ELF-1 (cell line): ENCODE measurements at regions not wholly inside any gene's neighbourhood (a gene's known extent, or its start where the extent isn't known, plus 50 kb on each side); places are given as distances from the start of the nearest gene placed in this dataset.
A peak's percentile ranks its signal among the peaks of the same experiment; 100 is the strongest.

Experiments
- DNase-seq: peaks from one replicate; pipeline ENCODE4 v3.0.0-alpha.2; 2016; ENCODE audit warnings: low read depth, low spot score

DNA sequence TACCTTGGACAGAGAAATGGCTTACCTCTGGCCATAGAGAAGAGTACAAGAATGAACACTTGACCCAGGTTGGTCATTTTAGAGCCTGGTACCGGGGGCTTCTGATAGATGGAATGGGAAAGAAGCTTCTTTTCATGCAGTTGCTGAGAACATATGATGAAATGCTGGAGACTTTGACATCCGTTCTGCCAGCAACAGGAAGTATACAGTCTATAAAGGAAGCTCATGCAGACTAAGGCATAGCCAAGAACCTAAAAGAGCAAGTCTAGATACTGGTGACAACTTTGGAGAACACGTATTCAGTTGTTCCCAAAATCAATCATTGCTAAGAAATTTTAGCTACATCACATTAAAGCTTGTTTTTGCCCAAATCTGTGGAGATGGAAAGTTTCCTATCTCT is 894.6 kb downstream of the METTL15 start:
- no peak for DNase-seq

DNA sequence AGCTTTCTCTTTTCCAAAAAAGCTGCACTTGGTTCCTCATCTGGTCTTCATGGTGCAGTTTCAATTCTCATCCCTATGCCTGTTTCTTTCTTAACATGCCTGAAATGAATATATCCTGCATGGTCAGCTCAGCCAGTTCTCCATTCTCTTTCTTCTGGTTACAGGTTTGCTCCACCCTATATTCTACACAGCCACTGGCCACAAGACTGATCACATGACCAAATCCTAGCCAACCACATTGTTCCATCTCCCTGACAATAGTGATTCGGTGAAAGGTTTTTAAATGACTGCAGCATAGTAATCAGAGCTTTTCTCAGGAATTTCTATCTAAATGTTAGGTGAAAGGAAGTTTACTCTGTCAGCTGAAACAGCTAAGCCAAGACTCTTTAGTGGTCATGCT is 891.4 kb downstream of the METTL15 start:
- DNase-seq, result no peak

DNA sequence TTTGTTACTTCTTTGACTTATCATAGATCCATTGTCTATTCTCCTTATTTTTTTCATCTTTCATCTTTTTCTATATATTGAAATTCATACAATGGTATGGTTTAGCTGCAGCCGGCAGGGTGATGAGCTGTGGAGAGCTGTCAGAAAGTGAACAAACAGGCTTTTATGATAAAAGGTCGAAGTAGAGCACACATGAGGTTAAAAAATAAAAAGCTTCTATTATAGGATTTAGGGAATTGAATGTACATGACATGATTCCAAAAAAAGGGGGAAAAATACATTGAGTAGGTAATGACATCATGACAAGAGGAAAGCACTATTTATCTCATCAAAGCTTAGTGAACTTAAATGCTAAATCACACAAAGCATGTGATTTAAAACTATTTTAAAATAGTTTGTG is 884.8 kb downstream of the METTL15 start:
- DNase-seq, result no peak

DNA sequence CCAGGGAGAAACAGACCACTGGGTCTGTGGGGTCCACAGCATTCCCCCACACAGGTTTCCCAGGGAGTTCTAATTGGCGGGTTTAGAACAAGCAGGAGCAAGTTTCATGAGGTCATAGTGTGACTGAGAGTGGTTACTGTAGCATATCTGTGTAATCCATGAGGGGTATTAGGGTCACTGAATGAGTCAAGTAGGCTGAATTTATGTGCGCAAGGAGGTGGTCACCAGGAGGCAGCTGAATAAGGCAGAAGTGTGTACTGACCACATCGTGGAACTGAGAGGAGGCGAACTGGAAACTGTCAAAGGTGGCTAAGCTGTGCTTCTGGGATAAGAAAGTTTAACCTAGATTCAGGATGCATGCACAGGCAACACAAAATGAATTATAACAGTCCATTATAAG is 876.0 kb downstream of the METTL15 start:
- DNase-seq, result no peak

- no peak for DNase-seq
These were observed 875.6 kb downstream of the METTL15 start for GRCh38 chr11:28983780-28984179.

- no peak for DNase-seq
These were observed 873.2 kb downstream of the METTL15 start for GRCh38 chr11:28981381-28981780.

DNA sequence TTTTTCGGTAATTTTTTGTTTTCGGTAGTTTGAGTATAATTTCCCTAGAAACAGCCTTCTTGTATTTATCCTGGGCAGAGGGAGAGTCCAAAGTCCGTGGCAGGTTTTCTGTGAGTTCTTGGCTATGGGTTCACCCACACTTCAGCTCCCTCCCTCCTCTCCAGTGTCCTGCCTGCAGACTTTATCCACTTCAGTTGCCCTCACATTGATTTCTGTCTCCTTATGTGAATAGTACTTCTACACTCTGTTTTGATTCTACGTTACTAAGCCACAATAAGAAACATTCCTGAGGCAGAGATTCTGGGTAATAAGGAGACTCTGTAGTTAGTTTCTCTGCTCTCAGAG is 868.6 kb downstream of the METTL15 start:
- DNase-seq, result no peak

DNA sequence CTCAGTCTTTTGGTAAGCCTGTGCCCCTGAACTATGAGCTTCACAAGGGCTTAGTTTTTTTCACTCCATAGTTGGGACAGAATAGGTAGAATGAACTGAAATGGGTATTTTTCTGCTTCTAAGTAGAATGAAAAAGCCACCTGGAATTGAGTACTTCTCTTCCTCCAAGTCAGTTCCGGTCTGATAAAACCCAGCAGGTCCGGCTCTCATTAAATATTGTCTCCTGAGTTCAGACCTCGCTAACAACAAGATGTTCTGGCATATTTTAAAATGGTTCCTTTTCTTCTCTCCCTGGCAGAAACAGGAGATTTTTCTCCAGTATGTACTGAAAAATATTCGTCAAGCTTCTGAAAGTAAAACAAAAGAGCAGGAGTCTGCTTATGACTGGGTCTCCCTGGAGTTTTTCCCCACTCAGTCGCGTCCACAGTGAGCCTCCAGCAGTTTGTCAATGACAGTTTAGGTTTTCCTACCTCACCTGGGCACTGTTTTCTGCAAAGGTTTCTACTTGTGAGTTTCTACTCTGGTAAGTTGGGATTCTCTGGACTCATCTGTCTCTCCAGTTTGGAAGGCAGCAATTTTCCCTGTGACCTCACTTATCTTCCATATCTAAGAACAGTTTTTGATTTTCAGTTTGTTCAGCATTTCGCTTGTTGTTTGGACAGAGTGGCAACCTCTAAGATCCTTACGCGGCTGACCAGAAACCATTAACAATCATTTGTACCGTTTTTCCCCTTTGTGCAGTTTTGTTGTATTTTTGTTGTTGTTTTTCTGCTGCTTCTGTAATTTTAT is 868.0 kb downstream of the METTL15 start:
- no peak for DNase-seq

DNA sequence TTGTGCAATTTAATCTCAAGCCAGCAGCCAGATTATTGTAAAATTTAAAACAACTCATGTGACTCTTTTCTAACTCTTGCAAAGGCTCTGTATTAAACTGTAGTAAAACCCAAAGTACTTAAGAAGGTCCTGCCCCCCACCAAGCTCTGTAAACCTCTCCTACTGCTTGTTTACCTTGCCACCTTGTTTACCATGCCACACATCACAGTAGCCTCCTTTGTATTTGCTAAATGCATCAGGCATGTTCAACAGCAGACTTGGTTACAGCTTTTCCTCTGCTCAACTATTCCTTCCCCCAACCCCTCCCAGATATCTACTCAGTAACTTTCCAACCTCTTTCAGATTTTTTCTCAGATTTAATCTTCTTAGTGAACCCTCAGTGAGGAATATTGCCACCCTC is 861.6 kb downstream of the METTL15 start:
- no peak for DNase-seq

DNA sequence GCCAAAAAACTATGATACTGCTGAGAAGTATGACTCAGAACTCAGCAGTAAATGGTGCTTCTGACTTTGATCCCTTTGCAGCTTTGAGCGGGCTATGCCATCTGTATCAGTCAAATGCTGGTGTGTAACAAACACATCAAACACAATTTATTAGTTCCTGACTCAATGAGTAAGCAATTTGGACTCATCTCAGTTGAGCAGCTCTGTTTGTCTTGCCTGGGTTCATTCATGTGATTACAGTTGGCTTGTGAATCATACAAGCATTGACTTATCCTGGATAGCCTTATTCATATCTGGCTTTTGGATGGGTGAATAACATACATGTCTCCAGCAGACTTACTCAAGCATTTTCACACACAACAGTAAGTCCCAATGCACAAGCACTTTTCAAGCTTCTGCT is 858.8 kb downstream of the METTL15 start:
- no peak for DNase-seq

GRCh38 chr11:28965819-28966218 is 857.6 kb downstream of the METTL15 start:
- DNase-seq, result no peak

- DNase-seq, result no peak
These were observed 856.6 kb downstream of the METTL15 start for GRCh38 chr11:28964811-28965210.

DNA sequence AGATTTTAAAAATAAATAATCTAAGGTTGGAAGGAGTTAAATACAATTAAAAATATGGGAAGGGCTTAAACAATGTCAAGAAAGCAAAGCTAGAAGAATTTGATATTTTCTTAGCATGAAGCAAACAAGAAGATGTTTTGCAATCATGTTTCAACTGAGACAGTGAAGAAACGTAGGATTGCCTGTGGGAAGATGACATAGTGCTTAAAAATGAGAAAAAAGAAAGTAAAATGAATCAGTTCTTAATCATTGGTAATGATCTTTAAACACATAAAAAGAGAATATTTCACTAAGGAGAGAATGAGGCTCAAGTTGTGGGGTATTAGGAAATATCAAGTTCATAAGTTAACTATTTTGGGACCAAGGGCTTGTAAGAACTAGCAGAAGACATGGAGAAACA is 855.0 kb downstream of the METTL15 start:
- DNase-seq, result no peak

DNA sequence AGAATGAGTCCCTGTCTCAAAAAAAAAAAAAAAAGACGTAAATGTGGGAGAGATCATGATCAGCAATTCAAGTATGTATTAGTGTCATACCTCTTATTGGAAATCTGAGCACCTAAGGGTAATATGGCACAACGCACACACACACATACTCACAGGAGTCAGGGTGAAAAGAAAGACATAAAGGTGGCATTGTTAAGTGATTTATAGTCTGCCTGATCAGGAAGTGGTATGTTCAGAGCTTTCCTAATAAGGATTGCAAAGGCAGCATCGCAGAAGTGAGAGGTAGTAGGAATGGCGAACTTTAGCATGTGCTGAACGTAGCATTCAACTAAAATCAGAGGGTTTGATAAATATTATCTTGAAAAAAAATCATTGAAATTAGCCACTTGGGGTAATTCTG is 854.3 kb downstream of the METTL15 start:
- DNase-seq, result no peak

DNA sequence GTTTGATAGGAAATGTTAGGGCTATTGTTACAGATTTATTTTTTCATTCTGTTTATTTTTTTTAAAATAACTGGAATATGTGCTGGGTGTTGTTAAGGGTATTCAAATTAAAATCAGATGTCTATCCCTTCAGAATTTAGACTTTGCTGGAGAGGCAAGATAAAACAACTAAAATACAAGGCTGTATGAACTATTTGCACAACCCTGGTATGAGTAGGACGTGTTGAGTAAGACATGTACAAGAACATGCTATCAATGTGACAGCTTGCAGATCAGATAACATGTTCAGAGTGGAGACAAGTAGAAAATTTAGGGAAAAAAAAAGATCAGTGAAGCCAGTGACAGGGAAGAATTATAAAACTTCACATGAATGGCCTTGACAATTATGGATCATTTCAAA is 853.5 kb downstream of the METTL15 start:
- no peak for DNase-seq

GRCh38 chr11:28956446-28956845 is 848.3 kb downstream of the METTL15 start:
- DNase-seq, result no peak

GRCh38 chr11:28951191-28951590 is 843.0 kb downstream of the METTL15 start:
- DNase-seq, result no peak

- DNase-seq, result no peak
These were observed 831.2 kb downstream of the METTL15 start for GRCh38 chr11:28939381-28939780.

GRCh38 chr11:28938091-28938490 is 829.9 kb downstream of the METTL15 start:
- DNase-seq, result peak; percentile 23

- no peak for DNase-seq
These were observed 824.8 kb downstream of the METTL15 start for GRCh38 chr11:28932940-28933339.

- DNase-seq, result no peak
These were observed 815.8 kb downstream of the METTL15 start for GRCh38 chr11:28924004-28924403.

- no peak for DNase-seq
These were observed 814.3 kb downstream of the METTL15 start for GRCh38 chr11:28922386-28922981.

DNA sequence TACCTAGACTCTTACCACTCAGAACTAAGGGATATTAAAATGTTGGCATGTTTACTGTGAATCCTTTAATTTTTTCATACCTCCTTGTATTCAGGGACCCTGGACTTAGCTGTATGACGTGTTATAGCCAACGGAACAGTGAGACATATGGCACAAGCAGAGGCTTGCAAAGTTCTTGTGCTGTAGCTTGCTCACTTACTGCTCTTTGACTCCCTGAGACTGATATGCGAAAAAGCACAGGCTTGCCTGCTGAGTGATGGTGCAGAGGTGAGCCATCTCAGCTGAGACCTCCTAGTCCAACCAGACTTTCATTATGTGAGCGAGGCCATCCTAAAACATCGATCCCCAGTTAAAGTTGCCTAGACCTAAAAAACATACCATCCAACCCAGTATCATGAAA is 811.0 kb downstream of the METTL15 start:
- DNase-seq, result no peak

- DNase-seq, result no peak
These were observed 805.7 kb downstream of the METTL15 start for GRCh38 chr11:28913883-28914282.
